Occipital lobe (tissue), 1 donor: ENCODE measurements at regions not wholly inside any gene's neighbourhood (a gene's known extent, or its start where the extent isn't known, plus 50 kb on each side); places are given as distances from the start of the nearest gene placed in this dataset.
A peak's percentile ranks its signal among the peaks of the same experiment; 100 is the strongest.
"Not testable (repeated sequence)": the region's sequence is repeated elsewhere in the genome, so short reads cannot be mapped to it uniquely, and the experiment has no call there.

Experiments used
- DNase-seq: peaks from one replicate; lab custom pipeline; 2025; lab: John Stamatoyannopoulos, UW

- DNase-seq, result no peak
Observed at GRCh38 chr18:53935399-53935798, 289.1 kb downstream of the MBD2 start.

DNA sequence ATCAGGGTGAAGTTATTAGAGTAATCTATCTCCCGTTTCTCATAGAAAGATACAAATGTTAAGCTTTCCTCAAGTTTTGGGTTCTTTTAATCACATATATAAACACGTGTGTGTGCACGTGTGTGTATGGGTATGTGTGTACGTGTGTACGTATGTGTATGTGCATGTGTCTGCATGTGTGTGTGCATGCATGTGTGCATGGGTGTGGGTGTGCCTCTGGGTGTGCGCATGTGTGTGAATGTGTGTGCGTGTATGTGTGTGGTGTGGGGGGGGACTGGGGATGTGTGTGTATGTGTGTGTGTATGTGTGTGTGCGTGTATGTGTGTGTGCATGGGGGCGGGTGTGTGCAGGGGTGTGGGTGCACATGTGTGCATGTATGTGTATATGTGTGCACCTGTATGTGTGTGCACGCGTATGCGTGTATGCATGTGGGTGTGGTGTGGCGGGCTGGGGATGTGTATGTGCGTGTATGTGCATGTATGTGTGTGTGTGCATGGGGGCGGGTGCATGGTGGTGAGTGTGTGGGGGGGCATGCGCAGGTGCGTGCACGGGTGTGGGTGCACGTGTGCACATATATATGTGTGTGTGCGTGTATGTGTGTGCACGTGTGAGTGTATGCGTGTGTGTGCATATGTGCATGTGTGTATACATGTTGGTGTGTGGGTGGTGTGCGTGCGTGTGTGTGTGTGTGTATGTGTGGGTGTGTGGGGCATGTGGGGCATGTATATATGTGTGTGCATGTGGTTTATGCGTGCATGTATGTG, 304.0 kb downstream of the MBD2 start:
- no peak for DNase-seq

GRCh38 chr18:53918091-53918490, 306.4 kb downstream of the MBD2 start:
- DNase-seq, result no peak

GRCh38 chr18:53911200-53911599, 313.3 kb downstream of the MBD2 start:
- DNase-seq, result peak; percentile 19

- DNase-seq, result no peak
Observed at GRCh38 chr18:53909668-53910067, 314.8 kb downstream of the MBD2 start.

DNA sequence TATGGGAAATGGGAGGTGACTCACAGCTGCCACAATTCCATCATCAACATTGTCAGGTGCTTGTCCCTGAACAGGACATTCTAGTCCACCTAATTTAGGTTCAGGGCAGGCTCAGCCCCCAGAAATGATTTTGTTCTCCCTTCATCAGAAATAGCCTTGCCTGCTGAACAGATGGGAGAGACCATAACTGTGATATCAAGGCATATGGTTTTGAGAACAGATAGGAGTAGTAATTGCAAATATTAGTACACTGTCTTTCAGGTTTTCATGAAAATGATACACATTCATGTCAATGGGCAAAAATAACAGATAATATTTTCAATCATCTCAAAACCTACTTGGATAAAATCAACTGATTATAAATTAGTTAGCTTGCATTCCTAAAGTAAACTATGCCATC, 316.5 kb downstream of the MBD2 start:
- DNase-seq, result no peak

GRCh38 chr18:53906681-53907080, 317.8 kb downstream of the MBD2 start:
- DNase-seq, result peak; percentile 20

DNA sequence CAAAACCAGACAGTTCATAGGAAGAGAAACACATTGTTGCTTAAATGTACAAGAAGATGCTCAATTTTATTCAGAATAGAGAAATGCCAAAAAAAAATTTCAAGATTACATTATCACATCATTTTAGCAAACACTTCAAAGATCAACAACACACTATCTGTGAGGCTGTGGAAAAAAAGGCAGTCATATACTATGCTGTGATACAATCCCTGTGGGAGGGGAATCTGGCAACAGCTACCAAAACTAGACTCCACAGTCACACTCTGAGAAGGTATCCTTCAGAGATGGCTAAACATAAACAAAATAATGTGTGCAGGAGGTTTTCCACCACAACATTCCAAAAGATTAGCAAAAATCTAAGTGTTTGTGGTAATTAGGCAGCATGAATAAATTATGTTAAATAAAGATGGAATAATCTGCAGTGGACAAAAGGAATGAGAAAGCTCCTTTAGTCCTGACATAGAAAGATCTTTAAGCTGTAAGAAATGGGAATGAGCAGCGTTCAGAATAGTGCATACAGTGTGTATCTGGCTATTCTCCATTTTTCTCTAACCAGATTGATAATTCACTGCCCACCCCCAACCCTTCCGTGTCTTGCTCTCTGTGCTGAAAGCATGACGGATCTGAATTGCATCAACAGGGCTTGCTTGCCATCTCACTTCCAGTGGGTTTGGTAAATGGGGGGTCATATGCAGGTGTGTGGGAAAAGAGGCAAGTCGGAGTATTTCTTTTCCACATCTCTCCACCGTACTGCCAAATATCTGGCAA, 329.6 kb downstream of the MBD2 start:
- DNase-seq, result no peak

DNA sequence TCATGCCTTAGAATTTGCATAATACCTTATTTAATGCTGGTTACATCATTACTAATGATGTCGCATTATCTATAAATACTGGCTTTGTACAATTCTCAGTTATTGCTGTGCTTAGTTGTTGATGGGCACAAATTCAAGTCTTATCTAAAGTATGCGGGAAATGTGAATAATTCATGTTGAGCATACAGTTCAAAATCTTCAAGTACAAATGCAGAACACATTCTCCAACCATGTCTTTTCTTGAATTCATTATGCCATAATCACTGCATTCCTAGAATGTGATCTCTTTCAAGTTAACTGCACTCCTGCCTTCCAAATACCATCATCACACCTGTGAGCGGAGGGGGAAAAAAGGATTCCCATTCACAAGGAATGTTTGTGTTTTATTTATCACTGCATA, 337.0 kb downstream of the MBD2 start:
- DNase-seq, result no peak

- DNase-seq, result no peak
Observed at GRCh38 chr18:53886058-53886457, 338.4 kb downstream of the MBD2 start.

GRCh38 chr18:53883771-53884170, 340.7 kb downstream of the MBD2 start:
- DNase-seq, result no peak

- DNase-seq, result no peak
Observed at GRCh38 chr18:53874103-53874502, 350.4 kb downstream of the MBD2 start.

DNA sequence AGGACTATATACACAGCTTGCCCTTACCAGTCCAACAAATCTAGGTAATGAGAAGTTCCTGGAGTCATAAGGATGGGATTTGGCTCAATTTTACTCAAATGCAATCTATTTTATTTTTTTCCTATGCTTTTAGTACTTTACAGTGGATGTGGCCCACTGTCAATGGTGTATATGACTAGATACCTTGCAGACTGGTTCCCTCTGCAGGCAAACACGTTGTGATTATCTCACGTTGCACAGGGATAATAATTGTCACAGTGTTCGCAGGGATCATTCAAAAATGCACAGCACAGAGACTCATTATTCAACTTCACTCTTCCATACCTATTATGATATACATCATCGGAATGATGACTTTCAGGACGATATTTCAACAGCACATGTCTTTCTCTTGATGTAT, 359.7 kb downstream of the MBD2 start:
- DNase-seq, result no peak

DNA sequence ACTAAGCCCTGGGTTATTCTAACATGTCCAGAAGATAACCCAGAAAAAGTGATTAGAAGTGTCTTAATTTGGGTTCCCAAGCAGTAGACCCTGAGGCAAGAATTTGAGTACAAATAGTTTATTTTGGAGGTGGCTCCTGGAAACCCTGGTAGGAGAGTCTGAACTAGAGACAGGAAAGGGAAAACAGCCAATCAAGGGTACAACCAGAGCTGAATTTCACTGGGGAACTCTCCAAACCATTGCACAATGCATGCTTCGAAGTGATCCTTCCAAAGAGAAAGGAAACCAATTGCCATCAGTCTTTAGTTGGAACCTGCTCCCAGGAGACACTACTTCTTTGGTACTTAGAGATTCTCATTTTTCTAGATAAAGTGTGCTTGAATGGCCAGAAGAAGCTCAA, 361.5 kb downstream of the MBD2 start:
- DNase-seq, result no peak

- DNase-seq, result no peak
Observed at GRCh38 chr18:53861185-53861584, 363.3 kb downstream of the MBD2 start.

DNA sequence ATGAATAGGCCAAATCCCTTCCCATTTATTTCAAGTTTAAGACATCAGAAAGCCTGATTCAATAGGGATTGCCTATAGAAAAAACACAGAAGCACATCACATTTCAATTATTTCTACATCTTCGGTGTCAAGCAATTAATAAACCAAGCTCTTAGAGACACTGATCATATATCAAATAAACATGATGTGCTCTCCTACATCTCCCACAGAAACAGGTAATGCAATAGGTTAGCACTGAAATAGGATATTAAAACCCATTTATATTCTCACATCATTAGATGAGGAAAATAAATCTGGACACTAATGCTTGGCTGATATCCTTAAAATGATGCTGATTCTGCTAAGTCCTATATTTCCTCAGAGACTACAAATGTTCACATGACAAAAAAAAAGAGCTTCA, 364.7 kb downstream of the MBD2 start:
- DNase-seq, result no peak

DNA sequence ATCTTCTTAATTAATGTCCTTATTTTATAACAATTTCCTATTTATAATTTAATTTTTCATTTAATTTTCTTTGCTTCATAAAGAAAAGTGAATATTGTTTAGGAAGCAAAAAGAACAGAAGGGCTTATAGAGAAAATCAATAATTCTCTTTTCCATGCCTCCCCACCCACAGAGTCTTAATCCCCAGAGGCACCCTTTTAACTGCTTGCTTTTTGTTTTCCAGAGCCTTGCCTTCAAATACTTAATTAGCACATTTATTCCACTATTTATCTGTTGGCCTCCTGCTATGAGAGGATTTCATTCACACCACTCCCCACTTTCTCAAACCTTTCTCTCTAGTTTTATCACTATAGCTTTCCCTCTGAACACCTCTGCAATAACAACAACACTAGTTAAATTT, 373.6 kb downstream of the MBD2 start:
- DNase-seq, result no peak

GRCh38 chr18:53843763-53844162, 380.7 kb downstream of the MBD2 start:
- DNase-seq, result no peak

- no peak for DNase-seq
Observed at GRCh38 chr18:53843113-53843760, 381.2 kb downstream of the MBD2 start.

GRCh38 chr18:53838746-53839145, 385.7 kb downstream of the MBD2 start:
- DNase-seq, result no peak

DNA sequence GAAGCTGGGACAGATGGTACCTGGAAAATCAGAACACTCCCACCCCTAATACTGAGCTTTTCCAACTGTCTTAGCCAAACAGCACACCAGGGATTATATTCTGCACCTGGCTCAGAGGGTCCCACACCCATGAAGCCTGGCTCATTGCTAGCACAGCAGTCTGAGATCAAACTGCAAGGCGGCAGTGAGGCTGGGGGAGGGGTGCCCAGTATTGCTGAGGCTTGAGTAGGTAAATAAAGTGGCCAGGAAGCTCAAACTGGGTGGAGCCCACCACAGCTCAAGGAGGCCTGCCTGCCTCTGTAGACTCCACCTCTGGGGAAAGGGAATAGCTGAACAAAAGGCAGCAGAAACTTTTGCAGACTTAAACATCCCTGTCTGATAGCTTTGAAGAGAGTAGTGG, 403.3 kb downstream of the MBD2 start:
- not testable (repeated sequence) for DNase-seq

GRCh38 chr18:53819671-53820070, 404.8 kb downstream of the MBD2 start:
- DNase-seq, result no peak

DNA sequence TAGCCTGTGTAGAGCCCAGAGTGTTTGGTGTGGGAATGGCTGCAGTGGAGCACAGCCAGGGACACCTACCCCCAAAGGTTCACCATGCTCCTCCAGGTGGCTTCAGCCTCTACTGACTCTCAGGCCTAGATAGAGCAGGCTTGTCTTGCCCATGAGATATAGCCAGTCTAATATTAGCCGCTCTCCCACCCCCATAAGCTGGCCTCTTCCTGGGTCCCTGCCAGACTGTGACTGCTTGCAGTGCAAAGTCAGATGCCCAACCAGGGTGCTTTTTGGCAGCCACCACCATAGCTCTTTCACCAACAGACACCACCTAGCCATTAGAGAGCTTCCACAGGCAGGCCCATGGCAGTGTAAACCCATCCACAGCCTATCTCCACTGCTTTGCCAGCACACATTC, 405.3 kb downstream of the MBD2 start:
- DNase-seq, result no peak
